H1 (cell line): ENCODE measurements at regions not wholly inside any gene's neighbourhood (a gene's known extent, or its start where the extent isn't known, plus 50 kb on each side); places are given as distances from the start of the nearest gene placed in this dataset.
A peak's percentile ranks its signal among the peaks of the same experiment; 100 is the strongest.

Experiments used
- CTCF ChIA-PET: fragments of 300-600 bp; sonication (Branson Sonifier 250); formaldehyde crosslinking; loops from one replicate; lab custom pipeline; 2021; ENCODE audit not compliant: partially characterized antibody; lab: Charles Lee
- POLR2A ChIA-PET: fragments of 300-600 bp; sonication (Branson Sonifier 250); formaldehyde crosslinking; loops from one replicate; lab custom pipeline; 2021; ENCODE audit warnings: inconsistent platforms; ENCODE audit not compliant: partially characterized antibody; lab: Charles Lee
- DNase-seq, 2 experiments: peaks; one replicate each; pipeline versions ENCODE4 v3.0.0 to v3.0.0-alpha.2; 2010 to 2022; ENCODE audit warnings: low spot score in 2 of 2, low read depth in 1 of 2, mixed read lengths in 1 of 2
- FAIRE-seq: peaks from 2 replicates; lab custom pipeline; 2011; peaks lifted over from hg19 to GRCh38; lab: Jason Lieb, UNC
- H2AFZ ChIP-seq: 2 replicates; pipeline ENCODE4 v1.8.1; 2012; ENCODE audit warnings: low read length, inconsistent platforms
- H2AK5ac ChIP-seq: 2 replicates; pipeline ENCODE4 v1.6.1; 2013; ENCODE audit warnings: low read depth, low read length
- H2BK120ac ChIP-seq: replicated peaks from 2 replicates; pipeline ENCODE3; 2013; ENCODE audit warnings: low read depth, low read length, inconsistent platforms
- H2BK12ac ChIP-seq: 2 replicates; pipeline ENCODE4 v1.6.1; 2013; ENCODE audit warnings: low read depth, low read length
- H2BK15ac ChIP-seq: 2 replicates; pipeline ENCODE4 v1.6.1; 2013; ENCODE audit warnings: low read length
- H2BK20ac ChIP-seq: 2 replicates; pipeline ENCODE4 v1.6.1; 2013; ENCODE audit warnings: low read length
- H2BK5ac ChIP-seq: 2 replicates; pipeline ENCODE4 v1.6.1; 2013; ENCODE audit warnings: low read depth, low read length
- H3K14ac ChIP-seq: 2 replicates; pipeline ENCODE4 v1.6.1; 2013; ENCODE audit warnings: inconsistent platforms; ENCODE audit not compliant: insufficient read length
- H3K18ac ChIP-seq: 2 replicates; pipeline ENCODE4 v1.6.1; 2013; ENCODE audit warnings: low read length; ENCODE audit errors: extremely low read depth
- H3K23ac ChIP-seq: 2 replicates; pipeline ENCODE4 v1.6.1; 2013; ENCODE audit warnings: inconsistent platforms; ENCODE audit not compliant: insufficient read length
- H3K23me2 ChIP-seq: 2 replicates; pipeline ENCODE4 v1.6.1; 2013; ENCODE audit warnings: low read depth, low read length
- H3K27ac ChIP-seq: 2 replicates; pipeline ENCODE4 v1.6.1; 2011; ENCODE audit warnings: low read depth, low read length, inconsistent platforms
- H3K27me3 ChIP-seq, 4 experiments: replicated peaks in 1 of 4; 1 replicate in 1 of 4; 2 replicates in 3 of 4; pipeline versions ENCODE4 v1.6.1 to v1.8.1; 2011 to 2013; ENCODE audit warnings: low read length in 3 of 4, mild to moderate bottlenecking in 3 of 4, inconsistent platforms in 2 of 4, mixed read lengths in 2 of 4, moderate library complexity in 1 of 4; ENCODE audit not compliant: control insufficient read depth in 3 of 4, insufficient read depth in 3 of 4; ENCODE audit errors: extremely low read depth in 1 of 4
- H3K36me3 ChIP-seq, 4 experiments: 2 replicates each; pipeline versions ENCODE4 v1.6.1 to v1.8.1; 2011 to 2013; ENCODE audit warnings: mild to moderate bottlenecking in 4 of 4, low read length in 3 of 4, moderate library complexity in 2 of 4, control low read depth in 1 of 4, inconsistent platforms in 1 of 4; ENCODE audit not compliant: insufficient read depth in 4 of 4, control insufficient read depth in 2 of 4
- H3K4ac ChIP-seq: replicated peaks from 2 replicates; pipeline ENCODE3; 2013; ENCODE audit warnings: low read length, low read depth, mixed read lengths, inconsistent platforms; ENCODE audit not compliant: insufficient read length
- H3K4me1 ChIP-seq, 4 experiments: replicated peaks in 1 of 4; 1 replicate in 1 of 4; 2 replicates in 3 of 4; pipeline versions ENCODE4 v1.6.1 to v1.8.1; 2011 to 2013; ENCODE audit warnings: low read length in 3 of 4, inconsistent platforms in 2 of 4, mixed read lengths in 1 of 4; ENCODE audit not compliant: insufficient read depth in 4 of 4, control insufficient read depth in 3 of 4
- H3K4me2 ChIP-seq, 2 experiments: 2 replicates each; pipeline versions ENCODE4 v1.6.1 to v1.8.1; 2011 to 2013; ENCODE audit warnings: low read depth in 2 of 2, low read length in 2 of 2, control low read depth in 1 of 2, inconsistent platforms in 1 of 2, mild to moderate bottlenecking in 1 of 2; ENCODE audit not compliant: insufficient read depth in 1 of 2
- H3K4me3 ChIP-seq, 4 experiments: fragments of 200-600, 300-600 bp in 1 of 4; sonication (generic), shearing (Covaris generic), sonication (Bioruptor Twin) in 1 of 4; 2 replicates each; pipeline versions ENCODE4 v1.5.1 to v1.8.1; 2011 to 2016; ENCODE audit warnings: low read length in 4 of 4, low read depth in 3 of 4, control low read depth in 2 of 4, inconsistent platforms in 2 of 4, mild to moderate bottlenecking in 2 of 4, mixed read lengths in 1 of 4, moderate library complexity in 1 of 4; ENCODE audit not compliant: insufficient read depth in 2 of 4; ENCODE audit errors: extremely low read depth in 1 of 4
- H3K56ac ChIP-seq: replicated peaks from 2 replicates; pipeline ENCODE3; 2013; ENCODE audit warnings: low read depth, mild to moderate bottlenecking, mixed read lengths, low read length, inconsistent platforms; ENCODE audit not compliant: insufficient read length
- H3K79me1 ChIP-seq: 2 replicates; pipeline ENCODE4 v1.6.1; 2013; ENCODE audit warnings: low read depth, low read length, control low read depth
- H3K79me2 ChIP-seq, 2 experiments: 2 replicates each; pipeline versions ENCODE4 v1.6.1 to v1.8.1; 2012 to 2013; ENCODE audit warnings: low read length in 2 of 2, mild to moderate bottlenecking in 2 of 2, inconsistent platforms in 1 of 2; ENCODE audit not compliant: insufficient read depth in 2 of 2, control insufficient read depth in 1 of 2
- H3K9ac ChIP-seq, 4 experiments: replicated peaks in 1 of 4; 1 replicate in 1 of 4; 2 replicates in 3 of 4; pipeline versions ENCODE4 v1.6.1 to v1.8.1; 2011 to 2013; ENCODE audit warnings: low read depth in 3 of 4, low read length in 3 of 4, control low read depth in 2 of 4, mild to moderate bottlenecking in 2 of 4, moderate library complexity in 2 of 4, inconsistent platforms in 1 of 4; ENCODE audit errors: extremely low read depth in 1 of 4
- H3K9me3 ChIP-seq, 2 experiments: 2 replicates each; pipeline versions ENCODE4 v1.6.1 to v1.8.1; 2012 to 2013; ENCODE audit warnings: mild to moderate bottlenecking in 2 of 2, moderate library complexity in 2 of 2, control low read depth in 1 of 2, inconsistent platforms in 1 of 2, low read depth in 1 of 2, low read length in 1 of 2, mixed read lengths in 1 of 2; ENCODE audit not compliant: insufficient read depth in 2 of 2
- H4K20me1 ChIP-seq, 2 experiments: replicated peaks in 1 of 2; 2 replicates each; pipeline versions ENCODE3 to v1.8.1; 2011 to 2013; ENCODE audit warnings: inconsistent platforms in 2 of 2, low read length in 2 of 2, mild to moderate bottlenecking in 1 of 2; ENCODE audit not compliant: insufficient read depth in 2 of 2, control insufficient read depth in 1 of 2
- H4K5ac ChIP-seq: 2 replicates; pipeline ENCODE4 v1.6.1; 2013; ENCODE audit warnings: low read length, low read depth, mixed read lengths, inconsistent platforms; ENCODE audit not compliant: insufficient read length
- H4K8ac ChIP-seq: 2 replicates; pipeline ENCODE4 v1.8.0; 2013; ENCODE audit warnings: mild to moderate bottlenecking, moderate library complexity, low read length, inconsistent platforms; ENCODE audit not compliant: insufficient read depth; ENCODE audit errors: extremely low read depth
- H4K91ac ChIP-seq: replicated peaks from 2 replicates; pipeline ENCODE3; 2013; ENCODE audit warnings: low read length, mixed read lengths, inconsistent platforms; ENCODE audit not compliant: insufficient read length
- SAP30 ChIP-seq: fragments of 300-600 bp; sonication (generic); IDR thresholded peaks from 2 replicates; pipeline ENCODE4 v1.7.1; 2012; ENCODE audit warnings: low read length, moderate library complexity, mild to moderate bottlenecking, inconsistent platforms; ENCODE audit not compliant: insufficient read depth, insufficient replicate concordance
- TEAD4 ChIP-seq: IDR thresholded peaks from 2 replicates; pipeline ENCODE4 v1.6.1; 2012; ENCODE audit warnings: low read depth, low read length, inconsistent platforms, mixed read lengths
- WGBS, 2 experiments: shearing (Covaris generic) in 1 of 2; methylation state at CpG; one replicate each; pipeline versions ENCODE4 v1.1.6 to v1.1.7; 2013 to 2015; ENCODE audit warnings: low lambda C conversion rate in 2 of 2, mixed read lengths in 2 of 2, inconsistent platforms in 1 of 2, low coverage in 1 of 2, missing lambda C conversion rate in 1 of 2; ENCODE audit not compliant: insufficient replicate concordance in 2 of 2, insufficient coverage in 1 of 2, insufficient read length in 1 of 2; ENCODE audit errors: extremely low coverage in 1 of 2, missing lambda C conversion rate in 1 of 2; 5-methylcytosine and 5-hydroxymethylcytosine counted together

- no peak for TF ChIP-seq SAP30
- TF ChIP-seq TEAD4, result no peak
- Histone ChIP-seq H3K27me3 (no peaks in the 10 kb centered on the region; a peak in 2 of 7 replicates), H3K56ac (no peak overlapping the region), H4K8ac (no peak overlapping the region; the same call in 1 of the 2 replicates), H3K27ac (no peak overlapping the region), H3K36me3 (no peaks in the 10 kb centered on the region; a peak in 1 of 8 replicates), H3K9ac (no peak overlapping the region), H3K9me3 (peaks cover 0 to 7% of the 10 kb centered on the region in 2 experiments; a peak in 2 of 4 replicates), H3K14ac (no peak overlapping the region), H4K91ac (no peak overlapping the region), H3K23me2 (no peaks in the 10 kb centered on the region), H4K5ac (no peak overlapping the region), H3K4me2 (no peak overlapping the region; a peak in 1 of 4 replicates), H3K4me3 (no peak overlapping the region), H3K4ac (no peak overlapping the region), H3K4me1 (peaks cover 0 to 8% (median 6%) of the 10 kb centered on the region in 4 experiments; a peak in 3 of 7 replicates), H3K79me1 (no peaks in the 10 kb centered on the region), H3K79me2 (no peaks in the 10 kb centered on the region), H2BK120ac (no peak overlapping the region), H3K18ac (no peak overlapping the region), H2BK20ac (no peak overlapping the region), H2BK5ac (no peak overlapping the region; the same call in 1 of the 2 replicates), H2AK5ac (no peak overlapping the region), H4K20me1 (no peaks in the 10 kb centered on the region), H3K23ac (no peak overlapping the region), H2BK15ac (peak overlapping the region; percentile 61; the same call in 1 of the 2 replicates), H2AFZ (0 out of 2 replicates have a peak overlapping the region, but pooled peaks have one; percentile 20), H2BK12ac (no peak overlapping the region)
- ChIA-PET POLR2A (interaction anchor here (0.9 to 1.3 kb wide), 2 partner anchors 16 to 196 kb away, joined by 3 to 4 read pairs; partner anchors contain the start of gene OAT), CTCF (interaction anchor here (0.6 to 2.3 kb wide), 11 partner anchors 8 to 576 kb away, joined by 3 to 8 read pairs (median 3); no protein-coding TSS in a partner anchor)
- no peak for DNase-seq
- no peak for FAIRE-seq
- 78% methylated on average over 15 of the region's 15 CpGs; no CpG with 5 or more reads in 1 of the 2 experiments for WGBS, 2 experiments
Observed at GRCh38 chr10:124222318-124222987, 129.1 kb upstream of the CHST15 start.
